PFSK-1 (cell line): ENCODE measurements at regions not wholly inside any gene's neighbourhood (a gene's known extent, or its start where the extent isn't known, plus 50 kb on each side); places are given as distances from the start of the nearest gene placed in this dataset.

Experiments
- FOXP2 ChIP-seq: optimal IDR thresholded peaks from 2 replicates; pipeline ENCODE3; 2011; ENCODE audit warnings: borderline replicate concordance, control low read depth, inconsistent platforms; ENCODE audit not compliant: insufficient read depth; ENCODE audit errors: extremely low read length, extremely low read depth
- POLR2AphosphoS5 ChIP-seq: IDR thresholded peaks from 2 replicates; pipeline ENCODE4 v1.6.1; 2012; ENCODE audit warnings: low read depth, mild to moderate bottlenecking, control low read depth, low read length, moderate library complexity
- SIN3A ChIP-seq: IDR thresholded peaks from 2 replicates; pipeline ENCODE4 v1.6.1; 2012; ENCODE audit warnings: mild to moderate bottlenecking, low read length, moderate library complexity, borderline replicate concordance; ENCODE audit not compliant: insufficient read depth
- TAF1 ChIP-seq: IDR thresholded peaks from 2 replicates; pipeline ENCODE4 v1.6.1; 2012; ENCODE audit warnings: low read length, control low read depth, borderline replicate concordance; ENCODE audit not compliant: insufficient read depth
- TF ChIP-seq, protein P1 (sequence below), 2 experiments: IDR thresholded peaks; 2 replicates each; pipeline versions ENCODE4 v1.6.1 to v1.8.0; 2011 to 2012; ENCODE audit warnings: low read depth in 2 of 2, low read length in 2 of 2, control low read depth in 1 of 2, inconsistent platforms in 1 of 2, mild to moderate bottlenecking in 1 of 2, moderate library complexity in 1 of 2; ENCODE audit not compliant: insufficient read depth in 1 of 2

DNA sequence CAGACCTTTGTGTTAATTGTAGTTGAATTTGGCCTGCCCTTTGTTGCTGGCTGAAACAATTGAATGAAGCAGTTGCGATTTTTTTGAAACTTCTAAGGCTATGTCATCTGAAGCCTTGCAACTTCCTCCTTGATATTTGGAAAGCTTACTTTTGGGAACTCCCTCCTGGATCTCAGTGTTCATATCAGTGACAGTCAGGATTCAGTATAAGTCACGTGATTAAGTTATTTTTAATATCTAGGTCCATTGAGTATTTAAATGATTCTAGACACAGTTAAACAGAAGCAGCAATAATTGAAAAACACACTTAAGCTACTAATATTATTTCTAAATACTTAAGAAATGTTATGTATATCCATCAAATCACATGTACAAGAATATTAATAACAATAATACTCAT lies 951.3 kb downstream of the GRIK2 start:
- no peak for TF ChIP-seq SIN3A
- TF ChIP-seq POLR2AphosphoS5: no peak
- TF ChIP-seq TAF1: no peak
- no peak for TF ChIP-seq FOXP2
- TF ChIP-seq, protein P1, sequence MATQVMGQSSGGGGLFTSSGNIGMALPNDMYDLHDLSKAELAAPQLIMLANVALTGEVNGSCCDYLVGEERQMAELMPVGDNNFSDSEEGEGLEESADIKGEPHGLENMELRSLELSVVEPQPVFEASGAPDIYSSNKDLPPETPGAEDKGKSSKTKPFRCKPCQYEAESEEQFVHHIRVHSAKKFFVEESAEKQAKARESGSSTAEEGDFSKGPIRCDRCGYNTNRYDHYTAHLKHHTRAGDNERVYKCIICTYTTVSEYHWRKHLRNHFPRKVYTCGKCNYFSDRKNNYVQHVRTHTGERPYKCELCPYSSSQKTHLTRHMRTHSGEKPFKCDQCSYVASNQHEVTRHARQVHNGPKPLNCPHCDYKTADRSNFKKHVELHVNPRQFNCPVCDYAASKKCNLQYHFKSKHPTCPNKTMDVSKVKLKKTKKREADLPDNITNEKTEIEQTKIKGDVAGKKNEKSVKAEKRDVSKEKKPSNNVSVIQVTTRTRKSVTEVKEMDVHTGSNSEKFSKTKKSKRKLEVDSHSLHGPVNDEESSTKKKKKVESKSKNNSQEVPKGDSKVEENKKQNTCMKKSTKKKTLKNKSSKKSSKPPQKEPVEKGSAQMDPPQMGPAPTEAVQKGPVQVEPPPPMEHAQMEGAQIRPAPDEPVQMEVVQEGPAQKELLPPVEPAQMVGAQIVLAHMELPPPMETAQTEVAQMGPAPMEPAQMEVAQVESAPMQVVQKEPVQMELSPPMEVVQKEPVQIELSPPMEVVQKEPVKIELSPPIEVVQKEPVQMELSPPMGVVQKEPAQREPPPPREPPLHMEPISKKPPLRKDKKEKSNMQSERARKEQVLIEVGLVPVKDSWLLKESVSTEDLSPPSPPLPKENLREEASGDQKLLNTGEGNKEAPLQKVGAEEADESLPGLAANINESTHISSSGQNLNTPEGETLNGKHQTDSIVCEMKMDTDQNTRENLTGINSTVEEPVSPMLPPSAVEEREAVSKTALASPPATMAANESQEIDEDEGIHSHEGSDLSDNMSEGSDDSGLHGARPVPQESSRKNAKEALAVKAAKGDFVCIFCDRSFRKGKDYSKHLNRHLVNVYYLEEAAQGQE (IDR thresholded peaks at IDR 0.05; ENCODE audit: insufficient read depth in 1 of 2, low read depth in 2 of 2, low read length in 2 of 2): no peak

DNA sequence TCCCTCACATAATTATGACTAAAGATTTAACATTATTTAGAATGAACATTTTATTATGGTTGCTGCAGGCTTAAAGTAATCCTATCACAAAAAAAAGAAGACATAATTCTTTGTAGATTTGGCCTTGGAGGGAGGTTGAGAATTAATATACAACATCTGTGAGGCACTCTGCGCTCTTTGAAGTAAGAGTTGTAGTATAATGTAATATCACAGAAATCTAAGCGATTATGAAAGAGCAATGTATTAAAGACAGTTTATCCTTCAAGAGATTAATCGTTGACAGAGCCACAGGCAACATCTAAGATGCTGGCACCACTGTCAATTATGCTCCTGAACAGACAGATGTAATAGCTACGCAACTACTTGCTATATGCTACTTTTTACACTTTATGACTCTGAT lies 946.8 kb downstream of the GRIK2 start:
- TF ChIP-seq POLR2AphosphoS5 (no peak), SIN3A (no peak), TAF1 (no peak), FOXP2 (no peak)
- TF ChIP-seq, protein P1 (IDR thresholded peaks at IDR 0.05; ENCODE audit: insufficient read depth in 1 of 2, low read depth in 2 of 2, low read length in 2 of 2): no peak

DNA sequence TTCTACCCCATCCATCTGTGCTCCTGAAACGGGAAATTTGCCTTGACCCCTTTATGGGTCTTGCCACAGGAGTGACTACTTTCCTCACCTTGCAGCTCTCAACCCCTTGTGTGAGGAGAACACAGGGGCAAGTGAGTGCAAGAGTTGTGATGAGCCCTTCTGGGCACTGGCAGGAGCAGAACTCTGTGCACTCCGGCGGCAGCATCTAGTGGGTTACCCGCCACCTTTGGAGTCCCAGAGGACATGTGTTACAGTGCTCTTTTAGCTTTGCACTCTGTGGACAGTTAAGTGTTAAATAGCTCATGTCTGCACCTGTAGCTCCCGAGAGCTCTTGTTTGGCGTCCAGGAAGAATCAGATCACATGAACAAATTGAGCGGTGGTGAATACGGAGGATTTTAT lies 940.2 kb downstream of the GRIK2 start:
- no peak for TF ChIP-seq POLR2AphosphoS5
- TF ChIP-seq SIN3A: no peak
- TF ChIP-seq FOXP2: no peak
- TF ChIP-seq, protein P1 (IDR thresholded peaks at IDR 0.05; ENCODE audit: insufficient read depth in 1 of 2, low read depth in 2 of 2, low read length in 2 of 2): no peak
- TF ChIP-seq TAF1: no peak

- TF ChIP-seq TAF1 (no peak), POLR2AphosphoS5 (no peak), FOXP2 (no peak), SIN3A (no peak)
- TF ChIP-seq, protein P1 (IDR thresholded peaks at IDR 0.05; ENCODE audit: insufficient read depth in 1 of 2, low read depth in 2 of 2, low read length in 2 of 2): no peak
Measured at GRCh38 chr6:102327697-102328225, 934.3 kb downstream of the GRIK2 start.

DNA sequence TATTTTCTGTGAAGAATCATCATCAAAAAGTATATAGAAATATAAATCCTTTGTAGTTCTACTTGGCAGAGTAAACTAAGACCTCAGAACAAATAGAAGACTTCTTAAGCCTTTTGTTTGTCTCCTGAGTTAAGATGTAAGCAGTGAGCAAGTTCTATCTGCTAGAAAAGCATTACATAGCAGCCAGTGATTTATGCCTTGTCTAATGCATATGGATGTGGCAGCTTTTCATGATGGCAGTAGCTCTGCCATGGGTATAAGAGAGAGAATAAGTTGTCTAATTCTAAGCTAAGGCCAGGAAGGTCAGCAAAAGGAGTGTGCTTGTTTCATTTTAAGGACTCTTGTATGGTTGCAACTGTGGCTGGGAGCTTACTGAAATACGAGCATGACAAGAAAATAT lies 920.2 kb downstream of the GRIK2 start:
- TF ChIP-seq FOXP2 (no peak), SIN3A (no peak), POLR2AphosphoS5 (no peak), TAF1 (no peak)
- TF ChIP-seq, protein P1 (IDR thresholded peaks at IDR 0.05; ENCODE audit: insufficient read depth in 1 of 2, low read depth in 2 of 2, low read length in 2 of 2): no peak
